Cerebellar nuclear complex (tissue), 1 donor: ENCODE measurements at regions not wholly inside any gene's neighbourhood (a gene's known extent, or its start where the extent isn't known, plus 50 kb on each side); places are given as distances from the start of the nearest gene placed in this dataset.
"Not testable (repeated sequence)": the region's sequence is repeated elsewhere in the genome, so short reads cannot be mapped to it uniquely, and the experiment has no call there.

Source experiments
- DNase-seq, 2 experiments: peaks; one replicate each; lab custom pipeline; 2025; lab: John Stamatoyannopoulos, UW

- no peak for DNase-seq
Observed at GRCh38 chr11:97667057-97667456, 1277.2 kb downstream of the JRKL start.

GRCh38 chr11:97683733-97684132, 1293.9 kb downstream of the JRKL start:
- DNase-seq: no peak

DNA sequence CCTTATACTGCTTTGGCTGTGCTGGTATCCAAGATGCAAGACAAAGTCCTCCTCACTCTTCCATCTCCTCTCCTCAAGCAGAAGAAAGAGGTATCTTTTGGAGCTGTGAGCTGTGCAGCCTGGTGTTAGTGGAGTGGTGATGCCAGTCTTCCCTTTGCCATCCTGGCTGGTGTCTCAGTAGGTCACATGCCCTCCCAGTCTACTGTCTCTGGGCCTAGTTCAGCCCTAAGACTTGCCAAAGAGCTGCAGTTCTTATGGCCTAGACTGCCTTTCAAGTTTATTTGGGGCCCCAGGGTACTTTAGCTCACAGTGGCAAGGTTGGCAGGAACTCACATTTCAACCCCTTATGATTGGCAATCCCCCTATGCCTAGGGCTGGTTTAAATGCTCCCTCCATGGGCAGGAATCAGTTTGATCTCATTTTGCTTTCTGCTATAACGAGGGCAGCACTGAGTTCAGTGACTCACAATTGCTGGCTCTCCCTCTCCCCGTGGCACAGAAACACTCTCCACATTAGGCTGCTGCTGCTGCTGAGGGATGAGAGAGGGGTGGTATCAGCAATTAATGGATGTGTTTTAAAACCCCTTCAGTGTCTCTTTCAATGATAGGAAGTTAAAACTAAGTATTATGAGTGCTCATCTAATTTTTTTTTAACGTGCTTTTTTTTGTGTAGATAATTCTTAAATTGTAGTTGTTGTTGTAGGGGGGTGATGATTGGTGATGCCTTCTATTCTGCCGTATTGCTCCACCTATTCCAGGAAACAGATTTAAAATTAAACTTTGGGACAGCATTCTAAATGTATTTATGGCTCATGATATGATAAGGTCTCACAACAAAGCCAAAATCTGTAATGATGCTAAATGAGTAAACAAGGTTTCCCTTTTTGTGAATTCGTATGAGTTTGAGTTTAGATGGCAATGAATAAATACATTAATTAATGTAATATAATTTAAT, 1295.0 kb downstream of the JRKL start:
- DNase-seq: no peak

- DNase-seq: no peak
Observed at GRCh38 chr11:97685695-97686094, 1295.9 kb downstream of the JRKL start.

- DNase-seq: no peak
Observed at GRCh38 chr11:97687111-97687510, 1297.3 kb downstream of the JRKL start.

DNA sequence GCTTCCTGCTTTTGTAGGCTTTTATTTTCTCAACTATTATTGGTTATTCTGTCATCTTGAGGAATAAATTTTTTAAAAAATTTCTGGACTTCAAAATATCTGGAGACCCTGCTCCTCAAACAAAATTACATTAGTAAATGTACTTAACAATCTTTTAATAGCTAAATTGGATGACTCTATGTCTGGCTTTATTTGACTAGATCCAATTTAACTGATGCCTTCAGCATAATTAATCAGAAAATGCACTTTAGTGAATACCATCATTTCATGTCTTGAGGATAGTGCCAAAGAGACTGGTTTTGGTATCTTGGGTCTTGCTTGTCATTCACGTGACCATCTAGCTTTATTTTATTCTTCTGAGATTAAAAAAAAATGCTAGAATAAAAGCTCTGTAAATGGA, 1301.2 kb downstream of the JRKL start:
- DNase-seq: no peak

DNA sequence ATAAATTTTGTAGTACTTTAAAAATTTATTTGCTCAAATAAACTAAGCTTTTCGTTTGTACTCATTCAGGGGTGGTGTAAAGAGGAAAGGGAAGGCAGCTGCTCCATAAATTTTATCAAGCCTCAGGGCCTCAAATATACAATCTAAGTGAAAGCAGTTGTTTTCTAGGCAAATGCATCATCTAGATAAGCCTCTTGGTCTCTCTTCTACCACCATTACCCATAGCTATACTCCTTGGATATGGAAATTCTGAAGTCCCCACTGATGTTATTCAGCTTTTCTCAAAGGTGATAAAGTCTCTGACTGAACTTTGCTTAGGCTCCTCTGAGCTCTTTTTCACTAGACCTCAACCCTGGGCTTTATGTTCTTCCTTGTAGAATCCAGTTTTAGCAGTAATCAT, 1313.1 kb downstream of the JRKL start:
- DNase-seq: no peak

DNA sequence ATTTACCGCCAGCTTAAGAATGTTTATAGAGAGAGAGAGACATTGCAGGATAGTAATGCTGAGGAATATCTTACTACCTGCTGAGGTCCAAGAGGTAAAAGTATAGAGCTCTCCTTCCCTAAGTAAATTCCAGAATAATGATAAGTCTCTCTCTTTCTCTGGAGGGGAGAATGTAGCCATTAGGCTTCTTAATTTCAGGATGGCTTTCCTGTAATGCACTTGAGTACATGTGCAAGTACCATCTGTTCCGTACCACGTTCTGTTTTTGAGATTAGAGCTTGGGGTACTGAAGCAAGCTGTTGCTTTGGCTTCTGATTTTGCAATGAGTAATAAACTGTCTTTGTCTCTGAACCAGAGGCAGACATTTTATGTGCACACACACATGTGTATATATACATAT, 1314.0 kb downstream of the JRKL start:
- DNase-seq: no peak

DNA sequence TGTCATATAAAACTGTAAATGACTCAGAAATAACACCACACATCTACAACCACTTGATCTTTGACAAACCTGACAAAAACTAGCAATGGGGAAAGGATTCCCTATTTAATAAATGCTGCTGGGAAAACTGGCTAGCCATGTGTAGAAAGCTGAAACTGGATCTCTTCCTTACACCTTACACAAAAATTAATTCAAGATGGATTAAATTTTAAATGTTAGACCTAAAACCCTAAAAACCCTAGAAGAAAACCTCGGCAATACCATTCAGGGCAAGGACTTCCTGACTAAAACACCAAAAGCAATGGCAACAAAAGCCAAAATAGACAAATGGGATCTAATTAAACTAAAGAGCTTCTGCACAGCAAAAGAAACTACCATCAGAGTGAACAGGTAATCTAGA, 1315.3 kb upstream of the CNTN5 start:
- DNase-seq: not testable (repeated sequence)

GRCh38 chr11:97717922-97718321, 1302.8 kb upstream of the CNTN5 start:
- DNase-seq: no peak

DNA sequence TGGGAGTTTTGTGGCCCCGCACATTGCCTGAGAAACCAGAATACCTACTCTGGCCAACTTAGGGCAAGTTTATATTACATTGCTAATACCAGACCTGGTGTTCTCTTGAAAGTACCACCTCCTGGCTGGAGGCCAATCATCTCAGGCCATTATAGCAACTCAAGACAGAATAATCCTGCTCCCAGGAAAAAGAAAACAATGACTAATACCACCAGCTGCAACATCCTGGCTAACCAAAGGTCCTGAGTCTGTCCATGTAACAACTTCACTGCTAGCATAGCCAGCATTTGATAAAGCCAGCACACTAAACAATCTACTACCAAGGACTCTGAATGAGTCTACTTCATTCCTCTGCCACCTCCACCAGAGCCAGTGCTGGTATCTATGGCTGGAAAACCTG, 1298.7 kb upstream of the CNTN5 start:
- DNase-seq: no peak

- no peak for DNase-seq
Observed at GRCh38 chr11:97722721-97723120, 1298.0 kb upstream of the CNTN5 start.

DNA sequence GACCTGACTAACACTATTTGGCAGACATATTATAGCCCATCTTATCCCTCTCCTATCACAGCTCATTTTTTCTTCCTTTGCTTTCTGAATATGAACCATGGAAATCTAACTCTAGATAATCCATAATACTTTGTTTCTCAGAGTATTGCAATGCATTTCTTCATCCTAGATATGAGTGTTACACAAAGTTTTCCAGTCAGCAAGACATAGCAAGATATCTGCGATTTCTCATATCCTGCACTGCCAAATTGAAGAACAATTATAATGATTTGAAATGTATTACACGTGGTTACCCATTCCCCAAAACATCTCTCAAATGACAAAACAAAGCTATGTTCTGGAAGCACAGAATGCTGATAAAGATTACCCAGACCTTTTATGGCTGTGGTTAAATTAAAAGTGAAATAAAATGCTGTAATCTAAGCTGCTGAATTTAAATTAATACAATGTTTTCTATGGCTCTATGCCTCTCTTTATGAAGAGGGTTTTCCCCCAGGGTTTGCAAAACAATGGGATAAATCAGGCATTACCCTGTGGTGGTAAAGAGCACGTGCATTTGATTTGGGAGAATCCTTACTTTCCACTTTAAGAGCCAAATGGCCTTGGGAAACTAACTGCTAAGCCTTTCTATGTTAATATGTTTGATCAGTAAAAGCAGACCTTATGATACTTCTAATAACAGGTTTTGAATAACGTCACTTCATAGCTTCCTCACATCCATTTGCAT, 1291.0 kb upstream of the CNTN5 start:
- no peak for DNase-seq

DNA sequence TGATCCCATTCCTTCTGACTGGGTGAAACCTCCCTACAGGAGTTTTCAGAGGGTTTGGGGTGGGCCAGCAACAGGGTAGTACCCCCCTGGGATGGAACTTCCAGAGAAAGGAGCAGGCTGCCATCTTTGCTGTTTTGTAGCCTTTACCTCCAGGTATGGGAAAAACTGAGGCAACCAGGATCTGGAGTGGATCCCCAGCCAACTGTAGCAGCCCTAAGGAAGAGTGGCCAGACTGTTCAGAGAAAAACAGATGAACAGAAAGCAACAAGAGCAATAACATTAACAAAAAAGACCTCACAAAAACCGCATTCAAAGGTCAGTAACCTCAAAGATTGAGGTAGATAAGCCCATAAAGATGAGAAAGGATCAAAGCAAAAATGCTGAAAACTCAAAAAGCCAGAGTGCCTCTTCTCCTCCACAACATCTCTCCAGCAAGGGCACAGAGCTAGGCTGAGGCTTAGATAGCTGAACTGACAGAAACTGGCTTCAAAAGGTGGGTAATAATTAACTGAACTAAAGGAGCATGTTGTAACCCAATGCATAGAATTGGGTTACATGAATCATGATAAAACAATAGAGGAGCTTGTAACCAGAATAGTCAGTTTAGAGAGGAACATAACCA, 1288.6 kb upstream of the CNTN5 start:
- no peak for DNase-seq

- DNase-seq: no peak
Observed at GRCh38 chr11:97738751-97739150, 1282.0 kb upstream of the CNTN5 start.

DNA sequence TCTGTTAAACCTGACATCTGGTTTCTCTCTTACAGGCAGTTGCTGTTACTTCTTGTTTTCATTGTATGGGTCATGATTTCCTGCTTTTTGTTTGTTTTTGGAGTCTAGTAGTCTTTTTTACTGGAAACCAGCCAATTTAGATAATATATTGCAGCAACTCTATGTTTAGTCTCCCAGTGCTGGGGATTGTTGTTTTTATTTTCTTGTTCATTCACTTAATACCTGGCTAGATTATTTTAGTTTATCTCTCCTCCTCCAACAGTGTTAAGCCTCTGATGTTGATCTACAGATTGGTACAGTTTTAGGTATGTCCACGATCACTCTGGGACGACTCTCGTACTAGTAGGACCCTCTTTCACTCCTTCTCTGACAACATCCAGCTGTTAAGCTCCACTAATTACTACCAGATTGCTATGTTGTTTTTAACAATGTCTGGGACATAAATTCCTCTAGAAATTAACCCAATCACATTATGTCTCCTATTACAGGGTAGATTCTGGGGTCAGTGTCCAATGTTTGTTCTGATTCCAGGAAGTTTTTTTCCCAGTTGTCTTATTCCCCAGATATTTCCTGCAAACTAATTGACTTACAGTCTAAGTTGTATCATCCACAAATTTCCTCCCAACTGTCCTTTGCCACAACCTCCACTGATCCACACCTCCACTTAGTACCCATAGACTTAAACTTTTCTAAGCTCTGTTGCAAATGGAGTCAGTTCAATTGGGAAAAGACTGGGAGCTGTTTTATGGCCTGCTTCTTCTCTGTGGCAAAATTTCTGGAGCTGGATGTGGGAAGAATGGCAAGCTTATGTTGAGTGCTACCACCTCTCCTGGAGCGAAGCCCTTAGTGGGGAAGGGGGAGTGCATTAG, 1280.6 kb upstream of the CNTN5 start:
- DNase-seq: no peak

DNA sequence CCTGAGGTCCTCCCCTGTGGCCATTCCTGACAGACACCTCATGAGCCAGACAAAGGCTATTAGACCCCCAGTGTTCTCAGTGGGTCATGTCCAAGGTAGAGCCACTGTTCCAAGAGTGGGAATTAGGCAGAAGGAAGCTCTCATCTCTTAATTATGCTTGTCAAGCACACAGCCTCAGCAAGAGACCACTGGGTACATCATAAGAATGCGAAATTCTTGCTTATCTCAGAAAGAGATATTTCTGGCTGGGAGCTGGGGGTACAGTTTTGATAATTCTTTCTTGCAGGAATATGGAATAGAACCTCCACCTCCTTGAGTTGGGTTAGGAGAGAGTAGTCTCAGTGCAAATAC, 1280.0 kb upstream of the CNTN5 start:
- no peak for DNase-seq

- no peak for DNase-seq
Observed at GRCh38 chr11:97742717-97743116, 1278.0 kb upstream of the CNTN5 start.

- DNase-seq: no peak
Observed at GRCh38 chr11:97743205-97743742, 1277.5 kb upstream of the CNTN5 start.

GRCh38 chr11:97745515-97746050, 1275.2 kb upstream of the CNTN5 start:
- DNase-seq: no peak

- DNase-seq: no peak
Observed at GRCh38 chr11:97746818-97747217, 1273.9 kb upstream of the CNTN5 start.
